OCI-LY1 (cell line): ENCODE measurements at regions not wholly inside any gene's neighbourhood (a gene's known extent, or its start where the extent isn't known, plus 50 kb on each side); places are given as distances from the start of the nearest gene placed in this dataset.

Experiments
- H2AFZ ChIP-seq: fragments of 200-600 bp; sonication (generic), shearing (Covaris generic); 2 replicates; pipeline ENCODE4 v1.6.0; 2014; ENCODE audit warnings: antibody characterized with exemption, mild to moderate bottlenecking, low read length
- H3F3A ChIP-seq: fragments of 200-600 bp; sonication (generic), shearing (Covaris generic); 2 replicates; pipeline ENCODE4 v1.6.0; 2014; ENCODE audit warnings: mild to moderate bottlenecking, antibody characterized with exemption, low read length, moderate library complexity; ENCODE audit not compliant: insufficient read depth
- H3K27ac ChIP-seq: fragments of 200-600 bp; sonication (generic); 2 replicates; pipeline ENCODE4 v1.5.1; 2014; ENCODE audit warnings: low read length, mixed run types, mild to moderate bottlenecking, low read depth; ENCODE audit not compliant: poor library complexity, severe bottlenecking
- H3K27me3 ChIP-seq: fragments of 200-600 bp; sonication (generic); 2 replicates; pipeline ENCODE4 v1.6.0; 2014; ENCODE audit warnings: antibody characterized with exemption, mild to moderate bottlenecking, low read length, moderate library complexity; ENCODE audit not compliant: insufficient read depth
- H3K36me3 ChIP-seq: fragments of 200-600 bp; sonication (generic); 2 replicates; pipeline ENCODE4 v1.6.1; 2014; ENCODE audit warnings: mild to moderate bottlenecking, antibody characterized with exemption, low read length, moderate library complexity, mixed read lengths; ENCODE audit not compliant: insufficient read depth
- H3K4me1 ChIP-seq: fragments of 200-600 bp; sonication (generic); 2 replicates; pipeline ENCODE4 v1.5.1; 2014; ENCODE audit warnings: mild to moderate bottlenecking, low read length, moderate library complexity; ENCODE audit not compliant: insufficient read depth, severe bottlenecking
- H3K4me2 ChIP-seq: fragments of 200-600 bp; sonication (generic), shearing (Covaris generic); 2 replicates; pipeline ENCODE4 v1.6.1; 2014; ENCODE audit warnings: low read length
- H3K4me3 ChIP-seq: fragments of 200-600 bp; sonication (generic); 2 replicates; pipeline ENCODE4 v1.5.1; 2014; ENCODE audit warnings: low read length, low read depth, mild to moderate bottlenecking, mixed read lengths; ENCODE audit not compliant: poor library complexity, severe bottlenecking
- H3K79me2 ChIP-seq: fragments of 200-600 bp; shearing (Covaris generic); 2 replicates; pipeline ENCODE4 v1.6.1; 2016; ENCODE audit warnings: mixed run types, low read length, mixed read lengths; ENCODE audit not compliant: insufficient read depth
- H3K9ac ChIP-seq: fragments of 200-600 bp; sonication (generic), shearing (Covaris generic); 2 replicates; pipeline ENCODE4 v1.6.1; 2014; ENCODE audit warnings: mild to moderate bottlenecking, low read length, mixed read lengths
- H3K9me2 ChIP-seq: fragments of 200-600 bp; sonication (generic), shearing (Covaris generic); 2 replicates; pipeline ENCODE4 v1.6.1; 2014; ENCODE audit warnings: low read depth, mild to moderate bottlenecking, low read length, mixed read lengths
- H3K9me3 ChIP-seq: fragments of 200-600 bp; shearing (Covaris generic); 2 replicates; pipeline ENCODE4 v1.6.1; 2014; ENCODE audit warnings: low read length, mixed read lengths
- H4K20me1 ChIP-seq: fragments of 200-600 bp; sonication (generic), shearing (Covaris generic); 2 replicates; pipeline ENCODE4 v1.6.0; 2016; ENCODE audit warnings: mild to moderate bottlenecking, low read length; ENCODE audit not compliant: insufficient read depth
- CTCF ChIP-seq: fragments of 200-600 bp; sonication (generic), shearing (Covaris generic); IDR thresholded peaks from 2 replicates; pipeline ENCODE4 v1.5.1; 2017; ENCODE audit warnings: mild to moderate bottlenecking, antibody characterized with exemption, low read length, moderate library complexity, mixed read lengths
- EZH2 ChIP-seq: fragments of 200-600 bp; sonication (generic), shearing (Covaris generic); IDR thresholded peaks from 2 replicates; pipeline ENCODE4 v1.8.0; 2017; ENCODE audit warnings: borderline replicate concordance, mixed run types, mild to moderate bottlenecking, antibody characterized with exemption, low read length, moderate library complexity, mixed read lengths

DNA sequence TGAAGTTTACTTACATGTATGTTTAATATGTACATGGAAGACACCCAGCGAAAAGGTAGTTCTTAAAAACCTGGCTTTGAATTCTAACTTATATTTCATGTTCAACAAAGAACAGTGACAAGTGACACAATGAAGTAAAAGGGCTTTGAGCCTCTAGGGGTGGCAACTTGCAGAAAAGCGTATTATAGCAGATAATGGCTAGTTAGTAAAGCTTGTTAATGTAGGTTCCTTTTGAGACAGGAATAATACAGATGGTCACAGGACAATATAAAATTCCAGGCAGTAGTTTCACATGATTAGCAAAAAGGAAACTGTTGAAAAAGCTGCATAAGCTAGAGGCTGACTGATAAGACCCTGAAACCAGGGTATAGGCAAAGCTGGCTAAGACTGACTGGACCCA lies 132.4 kb upstream of the FTMT start:
- Histone ChIP-seq H3K9ac (no peak overlapping the region), H3K36me3 (no peaks in the 10 kb centered on the region), H3K4me3 (no peak overlapping the region)

GRCh38 chr5:121725450-121725849 lies 126.2 kb upstream of the FTMT start:
- Histone ChIP-seq H3K4me2 (no peak overlapping the region), H3K9me3 (no peaks in the 10 kb centered on the region), H2AFZ (no peak overlapping the region), H3K9ac (no peak overlapping the region), H3F3A (no peaks in the 10 kb centered on the region), H3K4me1 (no peaks in the 10 kb centered on the region), H3K27ac (no peak overlapping the region), H3K36me3 (no peaks in the 10 kb centered on the region), H3K4me3 (no peak overlapping the region), H4K20me1 (no peaks in the 10 kb centered on the region), H3K79me2 (no peaks in the 10 kb centered on the region), H3K9me2 (no peaks in the 10 kb centered on the region), H3K27me3 (no peaks in the 10 kb centered on the region; the same call in 1 of the 2 replicates)
- TF ChIP-seq CTCF, result no peak
- TF ChIP-seq EZH2, result no peak

More for the DNA sequence above, 132.4 kb upstream of the FTMT start:
- TF ChIP-seq EZH2 (no peak), CTCF (no peak)
- no peak overlapping the region for H3K27ac ChIP-seq
- H3K4me2 ChIP-seq, result no peak overlapping the region
- H3K9me2 ChIP-seq, result no peaks in the 10 kb centered on the region
- no peaks in the 10 kb centered on the region for H3K27me3 ChIP-seq
- H4K20me1 ChIP-seq, result no peaks in the 10 kb centered on the region
- no peak overlapping the region for H2AFZ ChIP-seq
- no peaks in the 10 kb centered on the region for H3K4me1 ChIP-seq
- H3K79me2 ChIP-seq, result no peaks in the 10 kb centered on the region
- no peaks in the 10 kb centered on the region for H3F3A ChIP-seq
- no peaks in the 10 kb centered on the region for H3K9me3 ChIP-seq

DNA sequence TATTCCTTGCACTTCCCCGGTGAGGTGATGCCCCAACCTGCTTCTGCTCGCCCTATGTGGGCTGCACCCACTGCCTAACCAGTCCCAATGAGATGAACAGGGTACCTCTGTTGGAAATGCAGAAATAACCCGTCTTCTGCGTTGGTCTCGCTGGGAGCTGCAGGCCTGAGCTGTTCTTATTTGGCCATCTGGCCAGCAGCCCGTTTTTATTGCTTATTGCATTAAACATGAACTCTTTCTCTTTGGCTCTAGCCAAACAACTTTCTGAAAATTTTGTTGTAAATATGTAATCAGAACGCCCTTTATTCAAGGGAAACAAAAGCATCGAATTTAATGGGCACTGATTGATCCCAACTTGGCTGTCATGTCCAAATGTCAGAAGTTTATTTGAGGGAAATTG lies 124.7 kb upstream of the FTMT start:
- Histone ChIP-seq H3K4me3 (no peak overlapping the region), H3K79me2 (no peaks in the 10 kb centered on the region), H3K4me1 (no peaks in the 10 kb centered on the region), H3K36me3 (no peaks in the 10 kb centered on the region), H4K20me1 (no peaks in the 10 kb centered on the region), H3F3A (no peaks in the 10 kb centered on the region), H3K9me2 (no peaks in the 10 kb centered on the region), H3K27ac (no peak overlapping the region), H3K9me3 (no peaks in the 10 kb centered on the region), H3K9ac (no peak overlapping the region), H3K27me3 (no peaks in the 10 kb centered on the region; the same call in 1 of the 2 replicates), H2AFZ (no peak overlapping the region), H3K4me2 (no peak overlapping the region)
- no peak for TF ChIP-seq CTCF
- no peak for TF ChIP-seq EZH2
